Endodermal cell (in vitro differentiated cells): ENCODE measurements at regions not wholly inside any gene's neighbourhood (a gene's known extent, or its start where the extent isn't known, plus 50 kb on each side); places are given as distances from the start of the nearest gene placed in this dataset.

ENCODE experiments used
- DNase-seq: peaks from one replicate; pipeline ENCODE4 v3.0.0-alpha.2; 2017
- H3K27ac ChIP-seq: 2 replicates; pipeline ENCODE4 v1.5.1; 2013; ENCODE audit warnings: mild to moderate bottlenecking, low read depth, low read length, moderate library complexity
- H3K27me3 ChIP-seq: 2 replicates; pipeline ENCODE4 v1.6.1; 2013; ENCODE audit warnings: mild to moderate bottlenecking, low read length, moderate library complexity; ENCODE audit not compliant: insufficient read depth, control insufficient read depth, poor library complexity, severe bottlenecking
- H3K36me3 ChIP-seq: 2 replicates; pipeline ENCODE4 v1.7.0; 2013; ENCODE audit warnings: mild to moderate bottlenecking, low read length, moderate library complexity; ENCODE audit not compliant: control insufficient read depth, insufficient read depth
- H3K4me1 ChIP-seq: one replicate; pipeline ENCODE4 v1.7.0; 2013; ENCODE audit warnings: low read length; ENCODE audit not compliant: control insufficient read depth, insufficient read depth
- H3K4me3 ChIP-seq: 2 replicates; pipeline ENCODE4 v1.5.1; 2013; ENCODE audit warnings: mild to moderate bottlenecking, low read length, moderate library complexity
- H3K9ac ChIP-seq: 2 replicates; pipeline ENCODE4 v1.6.1; 2013; ENCODE audit warnings: mild to moderate bottlenecking, low read length, moderate library complexity; ENCODE audit not compliant: poor library complexity, severe bottlenecking; ENCODE audit errors: extremely low read depth
- H3K9me3 ChIP-seq: 2 replicates; pipeline ENCODE4 v1.6.1; 2013; ENCODE audit warnings: mild to moderate bottlenecking, low read length, moderate library complexity; ENCODE audit not compliant: control insufficient read depth
- H3K27ac Mint-ChIP-seq: 2 replicates; pipeline ENCODE4 v1.8.0; 2020; ENCODE audit warnings: mixed read lengths
- H3K27me3 Mint-ChIP-seq: 2 replicates; pipeline ENCODE4 v1.8.0; 2021; ENCODE audit warnings: mild to moderate bottlenecking, mixed read lengths; ENCODE audit not compliant: insufficient read depth
- H3K36me3 Mint-ChIP-seq: 2 replicates; pipeline ENCODE4 v1.8.0; 2020; ENCODE audit warnings: low read depth, mixed read lengths
- H3K4me1 Mint-ChIP-seq: 2 replicates; pipeline ENCODE4 v1.8.0; 2020; ENCODE audit warnings: mixed read lengths
- H3K4me3 Mint-ChIP-seq: 2 replicates; pipeline ENCODE4 v1.8.0; 2020; ENCODE audit warnings: mild to moderate bottlenecking, moderate library complexity, mixed read lengths
- H3K9me3 Mint-ChIP-seq: 2 replicates; pipeline ENCODE4 v1.8.0; 2020; ENCODE audit warnings: mild to moderate bottlenecking, mixed read lengths
- CTCF ChIP-seq: fragments of 200-600 bp; sonication (generic); conservative IDR thresholded peaks from 2 replicates; pipeline ENCODE4 v1.5.0; 2021; ENCODE audit warnings: antibody characterized with exemption, mild to moderate bottlenecking
- WGBS, 2 experiments: methylation state at CpG; one replicate each; pipeline versions ENCODE4 v1.1.5 to v1.1.7; 2013; ENCODE audit warnings: missing lambda C conversion rate in 2 of 2, mixed read lengths in 1 of 2; ENCODE audit not compliant: insufficient coverage in 1 of 2, insufficient read length in 1 of 2; 5-methylcytosine and 5-hydroxymethylcytosine counted together

DNA sequence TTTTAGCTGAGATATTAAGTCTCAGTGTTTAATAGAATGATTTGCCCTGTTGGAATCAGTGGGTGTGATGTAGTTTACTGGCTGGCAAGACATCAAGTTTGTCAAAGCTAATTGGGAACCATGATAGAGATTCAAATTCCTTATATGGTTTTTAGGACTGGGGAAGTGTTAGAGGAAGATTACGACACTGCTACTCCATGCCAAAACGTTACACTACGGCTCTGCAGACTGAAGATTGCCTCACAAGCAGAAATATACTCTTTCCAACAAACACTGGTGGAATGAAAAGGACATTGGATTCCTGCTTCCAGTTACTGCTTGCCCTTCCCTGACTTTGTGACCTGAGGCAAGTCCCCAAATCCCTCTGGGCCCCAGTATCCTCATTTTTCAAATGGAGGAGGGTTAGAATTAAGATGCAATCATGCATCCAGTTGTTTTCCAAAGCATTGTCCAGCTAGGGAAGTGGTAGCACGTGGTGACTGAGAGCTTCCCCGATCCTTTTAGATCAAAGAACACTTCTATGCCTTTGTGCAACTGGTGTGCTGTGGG is 147.6 kb downstream of the CDC42EP3 start:
- 84 to 96% methylated on average over 4 to 5 of the region's 5 CpGs for WGBS, 2 experiments
- H3K27ac ChIP-seq, result no peak overlapping the region
- no peak for DNase-seq
- no peak overlapping the region for H3K9ac ChIP-seq
- Mint-ChIP-seq H3K4me1 (peaks cover 12% of the 10 kb centered on the region), H3K27me3 (no peaks in the 10 kb centered on the region), H3K4me3 (no peak overlapping the region), H3K9me3 (no peaks in the 10 kb centered on the region), H3K36me3 (no peaks in the 10 kb centered on the region), H3K27ac (no peak overlapping the region)
- H3K9me3 ChIP-seq, result no peaks in the 10 kb centered on the region
- no peaks in the 10 kb centered on the region for H3K27me3 ChIP-seq
- H3K4me3 ChIP-seq, result no peak overlapping the region
- no peaks in the 10 kb centered on the region for H3K36me3 ChIP-seq
- no peak for TF ChIP-seq CTCF
- H3K4me1 ChIP-seq, result no peaks in the 10 kb centered on the region

- 50 to 69% methylated on average over 2 to 4 of the region's 4 CpGs for WGBS, 2 experiments
- H3K4me3 Mint-ChIP-seq, result no peak overlapping the region
- no peak for DNase-seq
Observed at GRCh38 chr2:37526323-37526722, 145.1 kb downstream of the CDC42EP3 start.

GRCh38 chr2:37526856-37527255 is 144.6 kb downstream of the CDC42EP3 start:
- H3K27ac ChIP-seq, result no peak overlapping the region
- Mint-ChIP-seq H3K27ac (no peak overlapping the region), H3K4me3 (no peak overlapping the region), H3K36me3 (no peaks in the 10 kb centered on the region), H3K4me1 (peaks cover 16% of the 10 kb centered on the region), H3K27me3 (no peaks in the 10 kb centered on the region), H3K9me3 (no peaks in the 10 kb centered on the region)
- no peak overlapping the region for H3K9ac ChIP-seq
- H3K9me3 ChIP-seq, result no peaks in the 10 kb centered on the region
- H3K4me3 ChIP-seq, result no peak overlapping the region
- no peaks in the 10 kb centered on the region for H3K27me3 ChIP-seq
- TF ChIP-seq CTCF, result no peak
- H3K4me1 ChIP-seq, result no peaks in the 10 kb centered on the region
- DNase-seq, result no peak
- H3K36me3 ChIP-seq, result no peaks in the 10 kb centered on the region

More at GRCh38 chr2:37526323-37526722, 145.1 kb downstream of the CDC42EP3 start:
- TF ChIP-seq CTCF, result no peak
- Histone ChIP-seq H3K4me3 (no peak overlapping the region), H3K36me3 (no peaks in the 10 kb centered on the region), H3K4me1 (no peaks in the 10 kb centered on the region), H3K27me3 (no peaks in the 10 kb centered on the region), H3K9ac (no peak overlapping the region), H3K27ac (no peak overlapping the region), H3K9me3 (no peaks in the 10 kb centered on the region)
- Mint-ChIP-seq H3K27me3 (no peaks in the 10 kb centered on the region), H3K4me1 (peaks cover 16% of the 10 kb centered on the region), H3K36me3 (no peaks in the 10 kb centered on the region), H3K9me3 (no peaks in the 10 kb centered on the region), H3K27ac (no peak overlapping the region)
